Fibroblast of villous mesenchyme (primary cell): ENCODE measurements at regions not wholly inside any gene's neighbourhood (a gene's known extent, or its start where the extent isn't known, plus 50 kb on each side); places are given as distances from the start of the nearest gene placed in this dataset.

ENCODE experiments used
- DNase-seq: peaks from one replicate; pipeline ENCODE4 v3.0.0-alpha.2; 2010; ENCODE audit warnings: low read depth
- H3K4me3 ChIP-seq: 2 replicates; pipeline ENCODE4 v1.5.1; 2011; ENCODE audit warnings: low read depth, mild to moderate bottlenecking, low read length
- TF ChIP-seq, protein P1 (sequence below): IDR thresholded peaks from 2 replicates; pipeline ENCODE4 v1.5.1; 2012; ENCODE audit warnings: low read depth, mild to moderate bottlenecking, low read length; ENCODE audit not compliant: insufficient read depth

DNA sequence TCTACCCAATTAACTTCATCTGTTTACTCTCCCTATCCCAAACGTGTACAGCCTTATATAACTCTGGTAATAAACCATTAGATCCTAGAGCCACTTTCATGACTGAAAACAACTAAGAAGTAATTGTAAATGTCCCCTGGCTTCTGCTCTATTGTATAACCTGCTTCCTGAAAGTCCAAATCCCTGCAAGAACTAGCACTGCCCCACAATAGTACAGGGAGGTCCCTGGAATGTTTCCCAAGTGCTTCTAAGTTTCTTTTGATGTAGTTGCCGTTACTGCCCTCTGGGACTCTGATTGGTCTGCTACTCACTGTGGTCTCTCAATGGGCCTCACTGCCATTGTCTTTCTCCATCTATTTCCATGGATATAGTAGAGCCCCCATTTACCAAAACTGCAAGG, 764.0 kb upstream of the GHITM start:
- TF ChIP-seq, protein P1, sequence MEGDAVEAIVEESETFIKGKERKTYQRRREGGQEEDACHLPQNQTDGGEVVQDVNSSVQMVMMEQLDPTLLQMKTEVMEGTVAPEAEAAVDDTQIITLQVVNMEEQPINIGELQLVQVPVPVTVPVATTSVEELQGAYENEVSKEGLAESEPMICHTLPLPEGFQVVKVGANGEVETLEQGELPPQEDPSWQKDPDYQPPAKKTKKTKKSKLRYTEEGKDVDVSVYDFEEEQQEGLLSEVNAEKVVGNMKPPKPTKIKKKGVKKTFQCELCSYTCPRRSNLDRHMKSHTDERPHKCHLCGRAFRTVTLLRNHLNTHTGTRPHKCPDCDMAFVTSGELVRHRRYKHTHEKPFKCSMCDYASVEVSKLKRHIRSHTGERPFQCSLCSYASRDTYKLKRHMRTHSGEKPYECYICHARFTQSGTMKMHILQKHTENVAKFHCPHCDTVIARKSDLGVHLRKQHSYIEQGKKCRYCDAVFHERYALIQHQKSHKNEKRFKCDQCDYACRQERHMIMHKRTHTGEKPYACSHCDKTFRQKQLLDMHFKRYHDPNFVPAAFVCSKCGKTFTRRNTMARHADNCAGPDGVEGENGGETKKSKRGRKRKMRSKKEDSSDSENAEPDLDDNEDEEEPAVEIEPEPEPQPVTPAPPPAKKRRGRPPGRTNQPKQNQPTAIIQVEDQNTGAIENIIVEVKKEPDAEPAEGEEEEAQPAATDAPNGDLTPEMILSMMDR = no peak
- DNase-seq = no peak
- no peak overlapping the region for H3K4me3 ChIP-seq

DNA sequence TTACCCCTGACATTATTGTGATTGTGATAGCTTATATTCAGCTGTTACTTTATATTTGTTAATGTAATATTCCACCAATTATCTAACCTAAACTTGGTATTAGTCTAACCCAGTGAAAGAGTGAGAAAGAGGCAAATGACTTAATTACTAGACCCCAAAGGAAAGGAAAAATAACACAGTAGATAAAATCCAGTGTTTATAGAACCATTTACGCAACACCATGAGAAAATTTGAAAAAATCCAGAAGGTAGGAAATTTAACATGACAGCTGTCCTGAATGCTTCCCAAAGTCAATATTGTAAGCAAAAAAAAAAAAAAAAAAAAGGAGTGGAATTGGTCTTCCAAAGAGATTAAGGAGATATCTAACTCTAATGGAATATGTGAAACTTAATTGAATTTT, 741.5 kb upstream of the GHITM start:
- H3K4me3 ChIP-seq = no peak overlapping the region
- no peak for DNase-seq
- TF ChIP-seq, protein P1 = no peak

DNA sequence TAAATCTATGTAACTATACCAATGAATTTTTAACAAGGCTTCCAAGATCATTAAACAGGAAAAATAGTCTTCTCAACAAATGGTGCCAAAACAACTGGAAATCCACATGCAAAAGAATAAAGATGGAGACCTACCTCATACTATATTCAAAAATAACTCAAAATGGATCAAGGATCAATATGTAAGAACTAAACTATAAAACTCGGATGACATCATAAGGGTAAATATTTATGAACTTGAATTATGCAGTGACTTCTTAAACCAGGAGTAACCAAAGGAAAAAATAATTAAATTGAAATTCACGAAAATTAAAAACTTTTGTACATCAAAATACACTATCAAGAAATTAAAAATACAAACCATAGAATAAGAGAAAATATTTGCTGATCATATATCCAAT, 728.7 kb upstream of the GHITM start:
- H3K4me3 ChIP-seq = no peak overlapping the region
- TF ChIP-seq, protein P1 = no peak
- DNase-seq = no peak

DNA sequence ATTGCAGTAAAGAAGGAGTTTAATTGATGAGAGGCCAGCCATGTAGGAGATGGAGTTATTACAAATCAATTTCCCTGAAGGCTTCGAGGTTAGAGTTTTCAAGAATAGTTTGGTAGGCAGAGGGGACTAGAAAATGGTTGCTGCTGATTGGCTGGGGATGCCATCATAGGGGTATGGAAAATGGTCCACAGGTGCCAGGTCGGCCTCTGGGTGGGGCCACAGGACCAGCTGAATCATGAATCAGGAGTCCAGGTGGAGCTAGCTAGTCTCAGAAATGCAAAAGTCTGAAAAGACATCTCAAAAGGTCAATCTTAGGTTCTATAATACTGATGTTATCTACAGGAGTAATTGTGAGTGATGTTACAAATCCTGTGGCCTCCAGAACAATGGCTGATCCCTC, 714.0 kb upstream of the GHITM start:
- no peak for DNase-seq
- TF ChIP-seq, protein P1 = no peak
- no peak overlapping the region for H3K4me3 ChIP-seq

DNA sequence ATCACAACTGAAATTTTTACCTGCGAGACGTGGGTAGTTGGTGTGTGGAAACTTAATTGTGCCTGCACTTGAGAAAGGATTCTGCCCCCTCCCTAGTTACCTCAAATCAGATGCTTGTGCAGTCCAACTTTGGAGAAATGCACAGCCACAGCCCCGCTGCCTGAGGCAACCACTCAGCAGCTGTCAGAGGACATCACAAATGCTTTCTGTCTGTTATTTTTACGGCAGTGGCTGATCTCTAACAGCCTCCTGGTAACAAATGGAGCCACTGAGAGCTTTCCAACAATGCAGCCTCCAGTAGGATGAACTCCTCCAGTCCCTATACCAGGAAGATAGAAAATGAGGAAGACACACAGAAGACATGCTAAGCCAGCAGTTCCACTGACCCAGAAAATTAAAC, 712.2 kb upstream of the GHITM start:
- DNase-seq = no peak
- H3K4me3 ChIP-seq = no peak overlapping the region
- TF ChIP-seq, protein P1 = no peak

DNA sequence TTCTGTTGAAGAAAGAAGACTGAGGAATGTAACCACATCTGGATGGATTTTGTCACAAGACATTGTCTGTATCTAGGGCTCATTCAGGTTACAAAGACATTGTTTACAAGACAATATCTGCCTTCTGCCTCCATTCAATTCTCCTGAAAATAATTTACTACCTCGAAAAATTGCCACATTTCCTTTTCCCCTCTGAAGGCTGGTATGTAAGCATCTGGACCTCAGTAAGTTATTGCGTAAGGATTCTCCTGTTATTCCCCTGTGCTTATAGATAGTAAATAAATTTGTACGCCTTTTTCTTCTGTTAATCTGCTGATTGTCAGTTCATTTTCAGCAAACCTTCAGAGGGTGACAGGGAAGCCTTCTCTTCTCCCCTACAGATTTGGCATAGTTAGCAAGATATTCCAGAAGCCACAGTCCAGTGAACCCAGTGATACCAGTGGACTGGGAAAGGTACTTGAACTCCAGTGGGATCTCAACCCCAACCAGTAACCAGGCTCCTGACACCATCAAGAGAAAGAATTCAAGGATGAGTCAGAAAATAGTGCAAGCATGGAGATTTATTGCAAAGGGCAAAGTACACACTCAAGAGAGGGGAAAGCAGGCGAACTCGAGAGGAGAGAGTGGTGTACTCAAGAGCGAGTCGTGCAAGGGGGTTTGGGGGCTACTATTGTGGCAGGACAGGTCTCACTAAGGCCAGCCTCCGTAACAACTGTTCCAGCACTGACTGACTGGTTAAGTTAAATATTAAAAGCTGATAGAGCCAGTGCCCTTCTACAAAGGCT, 706.9 kb upstream of the GHITM start:
- peak; percentile 1 for DNase-seq
- no peak overlapping the region for H3K4me3 ChIP-seq
- TF ChIP-seq, protein P1 = no peak

DNA sequence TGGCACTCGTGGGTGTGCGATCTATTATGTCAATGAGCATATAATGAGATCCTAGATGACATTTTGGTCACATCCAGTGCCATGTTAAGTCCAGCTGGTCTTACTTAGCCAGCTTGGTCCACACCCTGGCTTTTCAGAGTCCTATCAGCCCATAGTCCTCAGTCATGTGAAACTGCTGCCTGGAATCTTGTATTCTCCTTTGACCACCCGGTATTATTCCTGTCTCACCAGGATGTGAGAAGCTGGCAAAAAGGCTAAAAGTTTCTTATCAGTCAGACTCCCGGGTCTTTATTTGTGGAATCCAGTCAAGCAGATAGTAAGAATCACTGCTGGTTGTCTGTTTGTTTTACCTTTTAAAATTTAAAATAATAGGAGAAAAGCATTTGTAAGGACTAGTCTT, 705.6 kb upstream of the GHITM start:
- TF ChIP-seq, protein P1 = no peak

More for the DNA sequence above, 705.6 kb upstream of the GHITM start:
- no peak for DNase-seq
- H3K4me3 ChIP-seq = no peak overlapping the region
